Thoracic aorta (tissue), 2 donors: ENCODE measurements at regions not wholly inside any gene's neighbourhood (a gene's known extent, or its start where the extent isn't known, plus 50 kb on each side); places are given as distances from the start of the nearest gene placed in this dataset.

Source experiments
- ATAC-seq: fragments of 150-250 bp; one replicate; pipeline ENCODE4 v1.8.0; 2017; ENCODE audit warnings: low read depth; ENCODE audit not compliant: insufficient number of reproducible peaks, low FRiP score
- DNase-seq: peaks from one replicate; pipeline ENCODE4 v3.0.0-alpha.2; 2020; ENCODE audit warnings: low spot score
- H3K27ac ChIP-seq, 2 donors: fragments of 200-600 bp; sonication (generic); 1 replicate in 1 of 2; 2 replicates in 1 of 2; pipeline ENCODE4 v1.5.1; 2016; ENCODE audit warnings: mild to moderate bottlenecking in 2 of 2, moderate library complexity in 2 of 2
- H3K27me3 ChIP-seq: fragments of 200-600 bp; sonication (generic); replicated peaks from 2 replicates; pipeline ENCODE4 v1.6.0; 2016; ENCODE audit warnings: mild to moderate bottlenecking; ENCODE audit not compliant: insufficient read depth
- H3K36me3 ChIP-seq: fragments of 200-600 bp; sonication (generic); one replicate; pipeline ENCODE4 v1.5.1; 2016
- H3K4me1 ChIP-seq, 2 donors: fragments of 200-600 bp; sonication (generic); 1 replicate in 1 of 2; 2 replicates in 1 of 2; pipeline versions ENCODE4 v1.5.1 to v1.6.0; 2016; ENCODE audit warnings: low read depth in 2 of 2, mild to moderate bottlenecking in 1 of 2; ENCODE audit not compliant: control insufficient read depth in 1 of 2
- H3K4me3 ChIP-seq: fragments of 200-600 bp; sonication (generic); 2 replicates; pipeline ENCODE4 v1.5.1; 2016; ENCODE audit warnings: mild to moderate bottlenecking
- H3K9me3 ChIP-seq: fragments of 200-600 bp; sonication (generic); 2 replicates; pipeline ENCODE4 v1.5.1; 2016
- CTCF ChIP-seq: fragments of 200-600 bp; sonication (generic); IDR thresholded peaks from one replicate; pipeline ENCODE4 v1.5.1; 2019; ENCODE audit warnings: antibody characterized with exemption

- no peak for TF ChIP-seq CTCF
- no peaks in the 10 kb centered on the region for H3K9me3 ChIP-seq
- no peak for ATAC-seq
Observed at GRCh38 chr2:57139179-57139578, 907.4 kb upstream of the VRK2 start.

GRCh38 chr2:57141269-57141668 lies 905.3 kb upstream of the VRK2 start:
- no peak overlapping the region for H3K27ac ChIP-seq
- DNase-seq (no peak), ATAC-seq (no peak)
- H3K27me3 ChIP-seq, result no peaks in the 10 kb centered on the region
- H3K4me1 ChIP-seq, result no peaks in the 10 kb centered on the region
- no peaks in the 10 kb centered on the region for H3K9me3 ChIP-seq
- no peak overlapping the region for H3K4me3 ChIP-seq
- no peak for TF ChIP-seq CTCF
- H3K36me3 ChIP-seq, result no peaks in the 10 kb centered on the region

More at GRCh38 chr2:57139179-57139578, 907.4 kb upstream of the VRK2 start:
- H3K27ac ChIP-seq, result no peak overlapping the region
- H3K4me3 ChIP-seq, result no peak overlapping the region
- H3K4me1 ChIP-seq, result no peaks in the 10 kb centered on the region
- H3K36me3 ChIP-seq, result no peaks in the 10 kb centered on the region
- H3K27me3 ChIP-seq, result no peaks in the 10 kb centered on the region
- no peak for DNase-seq

GRCh38 chr2:57146951-57147350 lies 899.7 kb upstream of the VRK2 start:
- Histone ChIP-seq H3K4me3 (no peak overlapping the region), H3K27me3 (no peaks in the 10 kb centered on the region), H3K9me3 (no peaks in the 10 kb centered on the region), H3K4me1 (no peaks in the 10 kb centered on the region), H3K36me3 (no peaks in the 10 kb centered on the region), H3K27ac (no peak overlapping the region)
- no peak for TF ChIP-seq CTCF
- no peak for ATAC-seq
- no peak for DNase-seq

- ATAC-seq (no peak), DNase-seq (no peak)
- no peaks in the 10 kb centered on the region for H3K36me3 ChIP-seq
- H3K9me3 ChIP-seq, result no peaks in the 10 kb centered on the region
- H3K27ac ChIP-seq, result no peak overlapping the region
- TF ChIP-seq CTCF, result no peak
- H3K27me3 ChIP-seq, result no peaks in the 10 kb centered on the region
- no peaks in the 10 kb centered on the region for H3K4me1 ChIP-seq
- no peak overlapping the region for H3K4me3 ChIP-seq
Observed at GRCh38 chr2:57156231-57156924, 890.2 kb upstream of the VRK2 start.

- no peak overlapping the region for H3K4me3 ChIP-seq
- DNase-seq, result no peak
- H3K36me3 ChIP-seq, result no peaks in the 10 kb centered on the region
- TF ChIP-seq CTCF, result no peak
- H3K27me3 ChIP-seq, result no peaks in the 10 kb centered on the region
- no peak for ATAC-seq
- no peaks in the 10 kb centered on the region for H3K9me3 ChIP-seq
- H3K4me1 ChIP-seq, result no peaks in the 10 kb centered on the region
- no peak overlapping the region for H3K27ac ChIP-seq
Observed at GRCh38 chr2:57160976-57161375, 885.6 kb upstream of the VRK2 start.
